H9 (cell line): ENCODE measurements at regions not wholly inside any gene's neighbourhood (a gene's known extent, or its start where the extent isn't known, plus 50 kb on each side); places are given as distances from the start of the nearest gene placed in this dataset.
"Not testable (repeated sequence)": the region's sequence is repeated elsewhere in the genome, so short reads cannot be mapped to it uniquely, and the experiment has no call there.

Experiments used
- DNase-seq: peaks from one replicate; pipeline ENCODE4 v3.0.0-alpha.2; 2017
- H2AFZ ChIP-seq: one replicate; pipeline ENCODE4 v1.6.1; 2013; ENCODE audit warnings: mild to moderate bottlenecking, low read length, control low read depth, moderate library complexity
- H2AK5ac ChIP-seq: 2 replicates; pipeline ENCODE4 v1.6.1; 2013; ENCODE audit warnings: low read length, control low read depth, mixed read lengths; ENCODE audit not compliant: insufficient read length
- H2BK120ac ChIP-seq: one replicate; pipeline ENCODE4 v1.6.1; 2013; ENCODE audit warnings: low read depth, mild to moderate bottlenecking, low read length, control low read depth, inconsistent platforms; ENCODE audit not compliant: poor library complexity, severe bottlenecking
- H2BK12ac ChIP-seq: 2 replicates; pipeline ENCODE4 v1.6.1; 2013; ENCODE audit warnings: low read length, control low read depth, mixed read lengths, low read depth; ENCODE audit not compliant: insufficient read length
- H2BK15ac ChIP-seq: 2 replicates; pipeline ENCODE4 v1.6.1; 2013; ENCODE audit warnings: low read depth, low read length, control low read depth
- H2BK20ac ChIP-seq: one replicate; pipeline ENCODE4 v1.6.1; 2013; ENCODE audit warnings: low read depth, mild to moderate bottlenecking, low read length, control low read depth, inconsistent platforms; ENCODE audit not compliant: poor library complexity, severe bottlenecking
- H2BK5ac ChIP-seq: 2 replicates; pipeline ENCODE4 v1.6.1; 2013; ENCODE audit warnings: low read length, control low read depth, mixed read lengths; ENCODE audit not compliant: insufficient read length
- H3K14ac ChIP-seq: 2 replicates; pipeline ENCODE4 v1.6.1; 2013; ENCODE audit warnings: low read length, control low read depth; ENCODE audit not compliant: insufficient read depth
- H3K18ac ChIP-seq: 2 replicates; pipeline ENCODE4 v1.6.1; 2013; ENCODE audit warnings: low read depth, mild to moderate bottlenecking, mixed read lengths, low read length, control low read depth; ENCODE audit not compliant: insufficient read length
- H3K23ac ChIP-seq: 2 replicates; pipeline ENCODE4 v1.6.1; 2013; ENCODE audit warnings: low read length, control low read depth, mixed read lengths, low read depth; ENCODE audit not compliant: insufficient read length
- H3K23me2 ChIP-seq: 2 replicates; pipeline ENCODE4 v1.6.1; 2013; ENCODE audit warnings: low read depth, mild to moderate bottlenecking, mixed read lengths, low read length, control low read depth; ENCODE audit not compliant: insufficient read length, poor library complexity, severe bottlenecking
- H3K27ac ChIP-seq: 2 replicates; pipeline ENCODE4 v1.5.1; 2013; ENCODE audit warnings: low read length, control low read depth, mixed read lengths, low read depth; ENCODE audit not compliant: insufficient read length
- H3K27me3 ChIP-seq: 2 replicates; pipeline ENCODE4 v1.6.1; 2013; ENCODE audit warnings: low read length, control low read depth, inconsistent platforms; ENCODE audit not compliant: insufficient read depth
- H3K4ac ChIP-seq: 2 replicates; pipeline ENCODE4 v1.6.1; 2013; ENCODE audit warnings: low read depth, mild to moderate bottlenecking, control low read depth, inconsistent platforms, low read length, moderate library complexity
- H3K4me1 ChIP-seq: 2 replicates; pipeline ENCODE4 v1.6.1; 2013; ENCODE audit warnings: low read length, control low read depth, inconsistent platforms; ENCODE audit not compliant: insufficient read depth
- H3K4me2 ChIP-seq: 2 replicates; pipeline ENCODE4 v1.6.1; 2013; ENCODE audit warnings: low read length, control low read depth, mixed read lengths; ENCODE audit not compliant: insufficient read length, insufficient read depth
- H3K56ac ChIP-seq: 2 replicates; pipeline ENCODE4 v1.6.1; 2013; ENCODE audit warnings: low read depth, mild to moderate bottlenecking, mixed read lengths, low read length, control low read depth; ENCODE audit not compliant: insufficient read length
- H3K79me1 ChIP-seq: 2 replicates; pipeline ENCODE4 v1.6.1; 2013; ENCODE audit warnings: low read depth, mild to moderate bottlenecking, moderate library complexity, low read length, control low read depth, inconsistent platforms; ENCODE audit not compliant: insufficient read depth, poor library complexity, severe bottlenecking
- H3K79me2 ChIP-seq: 2 replicates; pipeline ENCODE4 v1.6.1; 2013; ENCODE audit warnings: low read length, control low read depth, inconsistent platforms; ENCODE audit not compliant: insufficient read depth
- H3K9ac ChIP-seq: 2 replicates; pipeline ENCODE4 v1.6.1; 2013; ENCODE audit warnings: low read length, control low read depth, mixed read lengths; ENCODE audit not compliant: insufficient read length; ENCODE audit errors: extremely low read depth
- H3K9me3 ChIP-seq: one replicate; pipeline ENCODE4 v1.6.1; 2013; ENCODE audit warnings: low read depth, low read length, inconsistent platforms; ENCODE audit not compliant: control insufficient read depth
- H3T11ph ChIP-seq: one replicate; pipeline ENCODE4 v1.6.1; 2013; ENCODE audit warnings: mild to moderate bottlenecking, low read length, control low read depth, inconsistent platforms
- H4K20me1 ChIP-seq: one replicate; pipeline ENCODE4 v1.6.1; 2013; ENCODE audit not compliant: control insufficient read depth, insufficient read length, insufficient read depth
- H4K5ac ChIP-seq: 2 replicates; pipeline ENCODE4 v1.6.1; 2013; ENCODE audit warnings: low read depth, mild to moderate bottlenecking, mixed read lengths, low read length, control low read depth; ENCODE audit not compliant: insufficient read length
- H4K8ac ChIP-seq: replicated peaks from 2 replicates; pipeline ENCODE4 v1.6.1; 2013; ENCODE audit warnings: low read length, control low read depth, mixed read lengths, low read depth; ENCODE audit not compliant: insufficient read length
- H4K91ac ChIP-seq: 2 replicates; pipeline ENCODE4 v1.6.1; 2013; ENCODE audit warnings: low read depth, mild to moderate bottlenecking, moderate library complexity, mixed read lengths, low read length, control low read depth; ENCODE audit not compliant: insufficient read length
- H3K27ac Mint-ChIP-seq, 3 experiments: 2 replicates in 2 of 3; 3 replicates in 1 of 3; pipeline ENCODE4 v1.8.0; 2020 to 2021; ENCODE audit warnings: mixed read lengths in 3 of 3, mild to moderate bottlenecking in 1 of 3, moderate library complexity in 1 of 3
- H3K27me3 Mint-ChIP-seq: 2 replicates; pipeline ENCODE4 v1.8.0; 2021; ENCODE audit warnings: low read depth, mild to moderate bottlenecking, moderate library complexity, mixed read lengths
- H3K36me3 Mint-ChIP-seq, 3 experiments: 2 replicates in 2 of 3; 3 replicates in 1 of 3; pipeline ENCODE4 v1.8.0; 2020 to 2021; ENCODE audit warnings: low read depth in 3 of 3, mixed read lengths in 3 of 3; ENCODE audit not compliant: insufficient read depth in 1 of 3
- H3K4me1 Mint-ChIP-seq, 2 experiments: 2 replicates each; pipeline ENCODE4 v1.8.0; 2020; ENCODE audit warnings: mixed read lengths in 2 of 2
- H3K4me3 Mint-ChIP-seq, 2 experiments: 2 replicates in 1 of 2; 3 replicates in 1 of 2; pipeline ENCODE4 v1.8.0; 2020 to 2021; ENCODE audit warnings: mild to moderate bottlenecking in 2 of 2, mixed read lengths in 2 of 2, moderate library complexity in 1 of 2
- H3K9me3 Mint-ChIP-seq, 2 experiments: 2 replicates in 1 of 2; 3 replicates in 1 of 2; pipeline ENCODE4 v1.8.0; 2020; ENCODE audit warnings: mild to moderate bottlenecking in 2 of 2, mixed read lengths in 2 of 2, moderate library complexity in 1 of 2
- WGBS: extraction: QIAGEN DNeasy Blood & Tissue Kit; methylation state at CpG from one replicate; pipeline ENCODE4 v1.1.7; 2013; ENCODE audit warnings: missing lambda C conversion rate, low lambda C conversion rate, mixed read lengths; ENCODE audit not compliant: insufficient read length; ENCODE audit errors: extremely low coverage; 5-methylcytosine and 5-hydroxymethylcytosine counted together

- not testable (repeated sequence) for H3T11ph ChIP-seq, H3K36me3 Mint-ChIP-seq
Measured at GRCh38 chr2:131803237-131803636, 275.5 kb downstream of the CCDC74A start.

GRCh38 chr2:131812605-131813004, 284.9 kb downstream of the CCDC74A start:
- not testable (repeated sequence) for H4K5ac ChIP-seq, H3K4me3 Mint-ChIP-seq, H3T11ph ChIP-seq, H3K27ac Mint-ChIP-seq, H2AK5ac ChIP-seq, H3K56ac ChIP-seq, H3K79me1 ChIP-seq, H2BK5ac ChIP-seq, H3K27ac ChIP-seq, H2BK12ac ChIP-seq, H4K20me1 ChIP-seq, H3K9me3 ChIP-seq, H4K91ac ChIP-seq, H3K9ac ChIP-seq, H3K4me1 Mint-ChIP-seq, H3K27me3 Mint-ChIP-seq, H3K4me2 ChIP-seq, H2BK120ac ChIP-seq, H3K14ac ChIP-seq, H3K4ac ChIP-seq, H4K8ac ChIP-seq, H3K79me2 ChIP-seq, H3K23ac ChIP-seq, H3K18ac ChIP-seq, H3K23me2 ChIP-seq, H2BK20ac ChIP-seq, H3K27me3 ChIP-seq, DNase-seq, H3K36me3 Mint-ChIP-seq, H2AFZ ChIP-seq, H3K4me1 ChIP-seq, H2BK15ac ChIP-seq
- WGBS: no CpG with 5 or more reads among the region's 2 CpGs
- H3K9me3 Mint-ChIP-seq: peaks cover 4 to 13% of the 10 kb centered on the region in 2 experiments; a peak in 4 of 5 replicates

More at GRCh38 chr2:131803237-131803636, 275.5 kb downstream of the CCDC74A start:
- H3K4me1 ChIP-seq, H2BK12ac ChIP-seq, H3K56ac ChIP-seq, H3K18ac ChIP-seq, H3K27me3 ChIP-seq, H3K4me1 Mint-ChIP-seq, H3K9me3 ChIP-seq, H3K23ac ChIP-seq, H3K27ac ChIP-seq, H3K9ac ChIP-seq, H3K4me2 ChIP-seq, H2BK5ac ChIP-seq, H4K5ac ChIP-seq, H2BK20ac ChIP-seq, H3K9me3 Mint-ChIP-seq, H2AK5ac ChIP-seq, H2AFZ ChIP-seq, H3K14ac ChIP-seq, H4K91ac ChIP-seq, H3K23me2 ChIP-seq, H3K27ac Mint-ChIP-seq, H4K20me1 ChIP-seq, H2BK15ac ChIP-seq, H3K79me1 ChIP-seq, H4K8ac ChIP-seq, H3K79me2 ChIP-seq, H2BK120ac ChIP-seq, DNase-seq, H3K4ac ChIP-seq: not testable (repeated sequence)
- peak overlapping the region; percentile 75 to 85; a peak in 2 of 5 replicates for H3K4me3 Mint-ChIP-seq
- 100% methylated on average over 1 of the region's 5 CpGs for WGBS
- peaks cover 30% of the 10 kb centered on the region for H3K27me3 Mint-ChIP-seq
